Stimulated activated CD8-positive, alpha-beta memory T cell treated with anti-CD3 and anti-CD28 coated beads, Interleukin-7, amount 100 ng/mL, for 48 hours (primary cell): ENCODE measurements at regions not wholly inside any gene's neighbourhood (a gene's known extent, or its start where the extent isn't known, plus 50 kb on each side); places are given as distances from the start of the nearest gene placed in this dataset.

Source experiments
- DNase-seq, 2 donors: peaks; one replicate each; pipeline ENCODE4 v3.0.0-alpha.2; 2020; ENCODE audit warnings: low read depth in 1 of 2; ENCODE audit errors: extremely low read depth in 1 of 2

DNA sequence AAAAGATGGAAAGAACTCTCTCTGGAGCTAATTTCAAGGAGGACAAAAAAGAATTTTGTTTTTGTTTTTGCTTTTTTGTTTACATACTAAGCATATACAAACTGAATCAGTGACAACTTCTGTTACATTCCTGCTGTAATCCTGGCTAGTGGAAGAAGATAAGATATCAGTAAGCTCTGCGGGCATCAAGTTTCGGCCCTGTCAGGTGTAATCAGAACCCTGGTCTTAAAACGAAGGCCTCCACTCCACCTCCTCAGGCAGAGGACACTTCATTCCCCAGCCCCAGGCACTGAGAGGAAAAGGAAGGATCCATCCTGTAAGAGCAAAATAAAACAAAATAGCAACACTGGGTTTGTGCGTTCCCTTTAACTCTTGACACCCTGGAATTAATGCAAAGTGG, 88.9 kb upstream of the ARHGAP29 start:
- no peak for DNase-seq

- no peak for DNase-seq
Measured at GRCh38 chr1:94325377-94326302, 88.3 kb upstream of the ARHGAP29 start.

GRCh38 chr1:94324178-94324544, 86.8 kb upstream of the ARHGAP29 start:
- DNase-seq: no peak

- DNase-seq: no peak
Measured at GRCh38 chr1:94323311-94324177, 86.2 kb upstream of the ARHGAP29 start.

- no peak for DNase-seq
Measured at GRCh38 chr1:94322696-94323095, 85.3 kb upstream of the ARHGAP29 start.

DNA sequence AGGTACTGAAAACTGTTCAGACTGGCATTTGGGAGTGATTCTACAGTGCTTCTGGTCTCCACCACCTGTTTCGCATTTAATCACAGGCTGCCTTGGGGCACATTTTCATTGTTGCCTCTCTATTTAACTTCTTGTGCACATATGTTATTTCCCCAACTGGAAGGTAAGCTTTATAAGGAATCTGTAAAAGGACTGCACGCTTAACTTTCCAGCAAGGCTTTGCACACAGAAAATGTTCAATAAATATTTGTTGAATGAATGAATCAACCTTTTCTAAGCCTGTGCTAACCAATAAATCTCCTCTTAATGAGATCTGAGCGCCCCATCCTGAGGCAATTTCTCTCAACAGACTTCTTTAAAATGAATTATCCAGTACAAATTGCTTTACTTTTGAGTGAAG, 84.3 kb upstream of the ARHGAP29 start:
- no peak for DNase-seq

DNA sequence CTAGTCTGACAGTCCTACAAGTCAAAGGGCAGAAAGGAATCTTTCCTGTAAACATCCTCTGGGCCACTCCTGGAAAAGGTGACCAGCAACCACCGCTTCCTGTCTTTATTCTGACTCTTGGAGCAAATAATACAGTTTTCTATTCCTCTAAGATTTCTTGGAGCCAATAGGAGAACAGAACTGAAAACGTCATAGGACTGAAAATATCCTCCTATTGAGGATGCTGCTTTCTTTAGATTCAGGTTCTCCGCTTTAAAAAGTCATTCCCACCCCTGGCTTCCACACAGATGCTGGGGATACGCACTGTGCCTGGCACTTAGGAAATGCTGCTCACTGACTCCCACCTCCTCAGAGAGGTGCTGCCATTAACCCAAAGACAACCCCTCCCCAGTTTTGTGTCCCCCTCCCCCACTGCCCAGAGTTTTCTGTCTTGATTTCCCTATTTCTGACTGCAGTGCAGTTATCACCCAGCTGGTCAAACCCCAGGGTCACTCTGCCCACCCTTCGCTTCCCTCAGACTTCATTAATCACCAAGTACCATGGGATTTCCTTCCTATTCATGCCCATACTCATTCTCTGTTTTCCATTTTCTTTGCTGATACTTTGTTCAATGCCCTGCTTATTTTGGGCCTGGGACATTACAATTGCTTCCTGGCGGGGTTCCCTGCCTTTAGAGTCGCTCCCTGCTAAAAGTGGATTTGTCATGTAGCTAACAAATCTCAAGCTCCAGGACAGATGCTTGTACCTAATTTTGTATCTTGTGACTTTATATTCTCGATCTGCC, 82.1 kb upstream of the ARHGAP29 start:
- no peak for DNase-seq

DNA sequence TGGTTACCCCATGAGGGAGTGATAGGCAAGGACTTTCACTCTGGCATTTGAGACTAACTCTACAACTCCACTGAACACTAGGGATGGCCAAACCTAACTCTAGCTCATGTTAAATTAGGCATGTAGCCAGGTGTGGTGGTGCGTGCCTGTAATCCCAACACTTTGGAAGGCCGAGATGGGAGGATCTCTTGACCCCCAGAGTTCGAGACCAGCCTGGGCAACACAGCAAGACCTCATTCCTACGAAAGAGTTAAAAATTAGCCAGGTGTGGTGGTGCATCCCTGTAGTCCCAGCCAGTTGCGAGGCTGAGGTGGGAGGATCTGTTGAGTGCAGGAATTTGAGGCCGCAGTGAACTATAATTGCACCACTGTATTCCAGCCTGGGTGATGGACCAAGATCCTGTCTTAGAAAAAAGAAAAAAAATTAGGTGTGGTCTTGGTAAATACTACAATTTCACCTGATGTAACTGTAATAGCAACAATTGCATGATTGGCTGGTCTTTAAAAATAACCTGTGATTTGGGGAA, 81.2 kb upstream of the ARHGAP29 start:
- no peak for DNase-seq

DNA sequence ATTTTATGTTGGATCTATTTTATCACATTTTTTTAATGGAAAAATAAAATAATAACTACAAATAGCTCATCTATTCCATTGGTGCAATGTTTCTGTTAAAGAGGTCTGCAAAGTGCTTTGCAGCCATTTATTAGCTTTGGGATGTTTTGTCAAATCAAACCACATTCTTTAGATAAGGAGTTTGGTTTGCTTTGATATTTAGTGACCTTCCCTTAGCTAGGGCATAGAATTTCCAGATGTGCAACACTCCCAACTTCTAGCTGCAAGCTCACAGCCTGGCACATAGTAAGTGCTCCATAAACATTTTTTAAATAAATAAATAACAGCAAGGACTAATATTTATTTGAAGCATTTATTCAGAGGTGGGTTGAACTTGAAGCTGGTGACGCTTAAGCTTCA, 80.4 kb upstream of the ARHGAP29 start:
- DNase-seq: no peak

- DNase-seq: no peak
Measured at GRCh38 chr1:94316836-94317789, 79.7 kb upstream of the ARHGAP29 start.

DNA sequence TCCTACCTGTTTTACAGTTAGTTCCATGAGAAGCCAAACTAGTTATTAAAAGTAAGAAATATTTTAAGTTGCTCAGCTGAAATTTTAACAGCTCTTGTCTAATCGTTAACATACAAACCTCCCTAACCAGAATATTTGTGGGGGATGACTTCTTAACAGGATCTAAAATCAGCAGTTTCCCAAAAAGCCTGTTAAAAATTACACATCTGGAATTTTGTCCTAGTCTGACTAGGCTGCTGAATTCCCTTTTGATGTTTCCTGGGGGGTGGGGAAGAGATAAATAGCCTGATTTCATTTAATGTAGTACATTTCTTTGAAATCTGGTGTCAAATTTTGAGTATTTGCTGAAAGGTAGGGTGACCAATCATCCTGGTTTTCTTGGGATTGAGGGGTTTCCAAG, 78.8 kb upstream of the ARHGAP29 start:
- DNase-seq: no peak

DNA sequence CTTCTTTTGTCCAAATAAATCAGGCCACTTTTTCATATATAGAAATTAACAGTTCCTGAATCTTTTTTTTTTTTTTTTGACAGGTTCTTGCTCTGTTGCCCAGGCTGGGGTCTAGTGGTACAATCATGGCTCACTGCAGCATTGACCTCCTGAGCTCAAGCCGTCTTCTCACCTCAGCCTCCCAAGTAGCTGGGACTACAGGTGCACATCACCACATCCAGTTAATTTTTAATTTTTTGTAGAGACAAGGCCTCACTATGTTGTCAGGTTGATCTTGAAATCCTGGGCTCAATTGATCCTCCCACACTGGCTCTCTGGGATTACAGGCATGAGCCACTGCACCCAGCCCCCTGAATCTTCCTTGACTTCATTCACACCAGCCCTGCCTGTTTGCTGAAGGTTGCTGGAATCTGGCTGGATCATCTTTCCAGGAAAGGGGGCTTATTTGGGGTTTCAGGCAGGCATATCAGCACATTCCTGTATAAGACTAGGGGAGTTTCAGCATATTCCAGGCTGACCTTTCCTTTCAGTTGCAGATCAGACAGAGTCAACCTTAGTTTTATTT, 78.2 kb upstream of the ARHGAP29 start:
- DNase-seq: no peak

DNA sequence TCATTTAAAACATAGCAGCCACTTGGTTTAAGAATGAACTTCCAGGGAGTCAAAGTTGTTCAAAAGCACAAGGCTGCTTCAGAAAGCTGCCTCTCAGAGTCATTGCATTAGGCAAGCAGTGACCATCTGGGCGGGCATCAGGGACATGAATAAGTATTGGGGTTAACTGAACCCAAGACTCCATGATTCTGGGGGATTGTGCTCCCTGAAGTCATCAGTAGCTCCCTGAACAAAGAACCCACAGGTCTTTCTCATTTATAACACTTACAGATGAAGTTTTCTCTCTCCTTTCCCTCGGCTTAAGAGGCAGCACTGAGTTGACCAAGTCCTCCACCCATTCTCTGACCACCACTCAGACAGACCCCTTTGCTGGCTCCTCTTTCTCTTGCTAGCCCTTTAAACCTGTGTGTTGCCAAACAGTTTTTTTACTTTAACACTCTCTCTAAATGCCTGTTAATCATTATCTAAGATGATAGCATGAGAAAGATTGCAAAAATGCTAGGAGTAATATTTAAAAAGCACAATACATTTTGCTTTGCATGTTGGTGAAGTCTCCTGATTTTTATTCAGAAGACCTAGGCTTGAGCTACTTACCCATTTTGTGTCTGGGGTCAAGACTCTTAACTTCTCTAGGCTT, 77.0 kb upstream of the ARHGAP29 start:
- DNase-seq: no peak

DNA sequence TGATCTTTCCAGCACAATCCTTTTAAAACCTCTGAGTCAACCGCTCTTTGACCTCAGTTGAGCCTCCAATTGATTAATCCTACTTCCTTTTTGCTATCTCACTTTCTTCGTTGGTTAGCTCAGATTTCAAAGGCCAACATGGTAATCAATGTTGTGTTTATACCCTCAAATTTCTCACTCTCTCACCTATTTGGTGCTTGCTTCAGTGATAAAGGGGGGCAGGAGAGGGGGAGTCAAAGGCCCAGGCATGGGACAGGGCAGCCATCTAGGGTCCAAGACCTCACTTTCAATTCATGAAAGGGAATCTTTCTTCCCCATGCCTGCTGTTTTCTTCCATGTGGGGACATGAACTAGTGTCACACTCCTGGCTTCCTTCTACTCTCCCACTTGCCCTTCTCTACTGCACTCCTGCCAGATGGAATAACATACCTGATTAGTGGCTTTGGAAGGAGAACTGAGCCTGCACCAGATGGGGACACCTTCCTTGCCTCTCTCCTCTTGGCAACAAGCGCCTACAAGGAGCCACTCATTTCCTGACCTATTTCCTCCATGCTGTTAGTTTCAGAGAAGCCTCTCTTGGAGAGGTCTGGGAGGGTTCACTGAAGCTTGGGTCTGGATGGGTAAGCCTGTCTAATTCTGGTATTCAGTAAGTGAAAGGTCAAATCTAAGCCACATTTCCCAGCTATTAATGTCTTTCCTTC, 73.3 kb upstream of the ARHGAP29 start:
- DNase-seq: no peak

- no peak for DNase-seq
Measured at GRCh38 chr1:94309829-94310569, 72.6 kb upstream of the ARHGAP29 start.

DNA sequence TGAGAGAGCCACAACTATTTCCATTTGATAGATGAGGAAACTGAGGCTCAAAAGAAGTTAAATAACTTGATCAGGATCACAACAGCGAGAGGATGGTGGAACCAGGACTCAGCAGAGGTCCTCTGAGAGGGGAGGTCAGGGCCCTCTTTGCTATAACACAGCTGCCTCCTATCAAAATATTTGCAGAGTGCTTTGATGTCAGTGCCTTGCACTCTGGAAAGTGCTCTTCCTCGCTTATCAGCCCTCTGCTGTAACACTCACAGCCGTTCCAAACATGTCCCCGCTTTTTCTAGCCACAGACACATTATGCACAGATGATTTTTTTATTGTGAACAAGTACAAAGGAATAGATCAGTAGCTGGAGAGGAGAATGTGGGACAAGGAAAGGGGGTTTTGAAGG, 71.8 kb upstream of the ARHGAP29 start:
- DNase-seq: no peak

DNA sequence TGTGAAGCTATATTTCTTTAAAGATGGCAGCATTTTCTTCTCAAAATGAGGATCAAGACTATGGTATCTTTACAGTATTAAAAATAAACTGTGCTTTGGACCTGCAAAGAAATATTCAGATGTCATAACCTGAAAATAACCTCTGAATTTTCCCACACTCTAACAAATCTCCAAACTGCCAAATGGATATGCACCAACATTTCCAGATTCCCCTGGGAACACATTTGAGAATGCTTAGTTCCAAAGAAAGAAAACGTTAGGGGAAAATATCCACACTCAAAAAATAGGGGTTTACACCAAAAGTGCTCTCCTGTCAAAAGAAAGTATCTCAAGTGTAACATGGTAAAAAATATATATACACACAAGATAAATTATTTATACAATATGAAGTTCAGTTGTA, 69.1 kb upstream of the ARHGAP29 start:
- no peak for DNase-seq

DNA sequence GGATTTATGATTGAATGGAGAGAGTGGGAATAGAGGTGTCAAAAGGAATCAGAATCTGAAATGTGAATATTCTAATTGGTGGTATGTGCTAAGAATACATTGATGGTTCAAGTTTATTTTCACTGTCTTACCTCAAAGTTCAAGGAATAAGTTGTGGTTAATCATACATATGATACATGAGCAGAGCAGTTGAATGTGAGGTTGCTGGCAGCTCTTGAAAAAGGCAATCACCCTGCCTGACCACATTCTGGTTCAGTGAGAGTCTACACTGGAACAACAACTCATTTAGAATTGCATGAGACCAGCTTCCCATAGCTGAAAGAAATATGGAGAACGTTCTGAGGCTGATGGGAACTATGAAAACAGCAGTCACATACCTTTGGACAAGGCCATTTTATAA, 68.3 kb upstream of the ARHGAP29 start:
- no peak for DNase-seq
